ENCODE measurements at regions not wholly inside any gene's neighbourhood (a gene's known extent, or its start where the extent isn't known, plus 50 kb on each side); places are given as distances from the start of the nearest gene placed in this dataset.

DNA sequence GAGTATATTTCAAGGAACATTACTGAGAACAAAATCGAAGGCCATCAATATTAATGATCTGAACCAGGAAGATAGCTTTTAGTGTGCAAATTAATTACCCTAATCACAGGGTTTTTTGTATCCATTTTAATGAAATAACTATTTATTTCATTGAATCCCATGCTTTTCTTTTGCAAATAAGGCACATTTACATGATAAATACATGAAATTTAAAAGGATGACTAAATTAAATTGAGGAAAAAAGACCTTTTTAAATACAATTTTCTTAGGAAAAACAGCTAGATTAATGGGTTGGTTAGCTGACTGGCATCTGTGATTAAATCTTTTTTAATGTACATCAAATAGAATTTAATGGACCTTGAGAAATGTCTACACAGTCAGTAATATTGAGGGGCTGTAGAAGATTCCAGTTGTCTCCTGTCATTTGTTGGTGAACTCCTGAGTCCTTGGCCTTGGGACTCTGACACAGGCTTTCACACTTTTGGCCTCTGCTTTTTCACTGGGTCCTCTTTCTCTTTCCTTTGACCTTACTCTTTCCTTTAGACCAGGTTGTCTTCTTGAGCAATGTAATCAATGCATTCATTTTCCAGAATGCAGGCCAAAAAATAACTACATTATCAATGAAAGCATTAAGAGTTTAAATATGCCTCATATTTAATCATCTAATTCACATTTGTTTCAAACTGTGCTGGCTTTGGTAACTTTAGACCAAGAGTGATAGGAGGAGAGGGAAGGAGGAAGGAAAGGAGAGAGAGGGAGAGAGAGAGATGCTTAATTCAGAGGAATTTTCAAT is 511.5 kb downstream of the ZNF608 start:
- no peak overlapping the region for H3K27ac ChIP-seq (ENCODE audit: insufficient read depth, low read depth, low read length, poor library complexity, severe bottlenecking)
- H3K4me3 ChIP-seq (ENCODE audit: insufficient read depth, low read depth, low read length) = no peak overlapping the region
- peaks cover 8% of the 10 kb centered on the region for H3K4me1 ChIP-seq (ENCODE audit: control insufficient read depth, insufficient read depth, low read length)

DNA sequence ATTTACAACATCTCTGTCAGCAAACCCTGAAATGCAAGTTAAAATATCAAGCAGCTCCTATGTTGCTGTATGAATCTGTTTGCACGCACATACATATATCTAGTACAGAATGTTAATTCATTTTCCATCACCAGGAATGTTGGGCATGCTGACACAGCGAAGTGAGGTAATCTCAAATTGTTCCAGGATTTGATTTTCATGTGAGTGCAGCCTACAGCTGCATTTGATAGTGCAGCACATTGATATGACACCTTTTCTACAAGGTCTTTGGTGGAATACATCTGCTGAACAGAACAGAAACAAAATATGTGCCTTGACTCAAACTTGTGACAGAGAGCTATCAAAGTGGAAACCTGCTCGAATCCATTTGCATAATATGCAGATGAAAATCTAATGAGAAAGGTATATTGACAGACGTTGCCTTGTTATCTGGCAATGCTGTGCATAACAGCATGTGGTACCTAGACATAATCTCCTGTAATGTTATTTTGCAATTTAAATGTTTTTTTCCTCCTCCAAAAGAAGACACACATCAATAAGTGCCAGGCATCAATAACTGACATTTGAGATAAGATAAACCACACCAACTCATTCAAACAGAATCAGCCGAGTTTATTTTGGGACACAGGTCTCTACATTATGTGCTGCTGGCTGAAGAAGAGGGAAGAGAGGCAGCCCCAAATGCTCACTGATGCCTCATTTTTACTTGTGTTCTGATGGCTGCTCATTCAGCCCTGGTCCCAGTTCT is 512.2 kb downstream of the ZNF608 start:
- Histone ChIP-seq H3K36me3 (ENCODE audit: control insufficient read depth, insufficient read depth, low read length) (no peaks in the 10 kb centered on the region), H3K4me3 (ENCODE audit: insufficient read depth, low read depth, low read length) (no peak overlapping the region), H3K4me1 (ENCODE audit: control insufficient read depth, insufficient read depth, low read length) (peaks cover 8% of the 10 kb centered on the region), H3K27me3 (ENCODE audit: control insufficient read depth, insufficient read depth, low read length, poor library complexity, severe bottlenecking) (no peaks in the 10 kb centered on the region), H3K9me3 (ENCODE audit: control insufficient read depth, low read length) (no peaks in the 10 kb centered on the region), H3K27ac (ENCODE audit: insufficient read depth, low read depth, low read length, poor library complexity, severe bottlenecking) (no peak overlapping the region)
- 51 to 60% methylated on average over 5 of the region's 5 CpGs for WGBS, 2 experiments

More for the DNA sequence above, 511.5 kb downstream of the ZNF608 start:
- Histone ChIP-seq H3K27me3 (ENCODE audit: control insufficient read depth, insufficient read depth, low read length, poor library complexity, severe bottlenecking) (no peaks in the 10 kb centered on the region), H3K9me3 (ENCODE audit: control insufficient read depth, low read length) (no peaks in the 10 kb centered on the region), H3K36me3 (ENCODE audit: control insufficient read depth, insufficient read depth, low read length) (no peaks in the 10 kb centered on the region)
- 45% methylated on average over 1 of the region's 1 CpG; no CpG with 5 or more reads in 1 of the 2 experiments for WGBS, 2 experiments

DNA sequence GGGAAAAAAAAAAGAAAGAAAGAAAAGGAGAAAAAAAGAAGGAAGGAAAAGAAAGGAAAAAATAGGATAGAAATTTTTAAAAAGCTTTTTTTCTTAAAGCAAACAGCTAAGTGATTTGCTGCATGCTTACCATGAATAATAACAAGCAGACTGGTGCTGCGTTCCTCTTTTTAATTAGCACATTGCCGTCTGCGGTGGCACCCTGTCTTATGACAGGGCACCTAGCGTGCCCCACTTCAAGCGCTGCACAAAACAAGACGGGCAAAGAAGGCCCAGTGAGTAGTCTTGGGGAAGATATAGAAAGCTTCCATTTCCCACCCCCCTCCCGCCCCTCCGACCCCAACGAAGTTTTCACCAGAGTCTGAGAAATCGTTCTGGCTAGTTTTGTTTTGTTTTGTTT is 513.9 kb downstream of the ZNF608 start:
- peaks cover 8% of the 10 kb centered on the region for H3K4me1 ChIP-seq (ENCODE audit: control insufficient read depth, insufficient read depth, low read length)
- H3K4me3 ChIP-seq (ENCODE audit: insufficient read depth, low read depth, low read length) = no peak overlapping the region
- no peak overlapping the region for H3K27ac ChIP-seq (ENCODE audit: insufficient read depth, low read depth, low read length, poor library complexity, severe bottlenecking)
- H3K9me3 ChIP-seq (ENCODE audit: control insufficient read depth, low read length) = no peaks in the 10 kb centered on the region
- no peaks in the 10 kb centered on the region for H3K36me3 ChIP-seq (ENCODE audit: control insufficient read depth, insufficient read depth, low read length)
- WGBS, 2 experiments = 88 to 93% methylated on average over 7 to 9 of the region's 10 CpGs
- no peaks in the 10 kb centered on the region for H3K27me3 ChIP-seq (ENCODE audit: control insufficient read depth, insufficient read depth, low read length, poor library complexity, severe bottlenecking)

DNA sequence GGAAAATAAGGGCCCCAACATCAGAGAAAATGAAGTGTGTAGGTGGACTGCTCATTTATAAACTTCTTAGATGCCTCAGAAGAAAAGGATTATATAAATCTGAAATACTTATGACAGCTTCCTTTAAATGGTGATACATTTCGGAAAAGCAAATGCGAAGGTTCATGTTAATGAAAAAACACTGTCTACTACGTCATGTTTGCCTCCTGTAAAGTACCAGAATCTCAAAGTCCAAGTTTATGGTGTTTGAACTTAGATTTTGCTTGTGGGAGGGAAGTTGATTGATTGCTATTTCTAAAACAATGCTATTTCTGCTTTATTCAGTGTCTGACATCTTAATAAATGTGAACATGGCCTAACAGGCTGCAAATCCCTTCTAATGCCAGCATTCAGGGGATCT is 514.6 kb downstream of the ZNF608 start:
- H3K27me3 ChIP-seq (ENCODE audit: control insufficient read depth, insufficient read depth, low read length, poor library complexity, severe bottlenecking) = no peaks in the 10 kb centered on the region
- 94 to 97% methylated on average over 3 of the region's 3 CpGs for WGBS, 2 experiments
- H3K4me1 ChIP-seq (ENCODE audit: control insufficient read depth, insufficient read depth, low read length) = peaks cover 8% of the 10 kb centered on the region
- H3K4me3 ChIP-seq (ENCODE audit: insufficient read depth, low read depth, low read length) = no peak overlapping the region
- H3K9me3 ChIP-seq (ENCODE audit: control insufficient read depth, low read length) = no peaks in the 10 kb centered on the region
- H3K36me3 ChIP-seq (ENCODE audit: control insufficient read depth, insufficient read depth, low read length) = no peaks in the 10 kb centered on the region
- no peak overlapping the region for H3K27ac ChIP-seq (ENCODE audit: insufficient read depth, low read depth, low read length, poor library complexity, severe bottlenecking)

DNA sequence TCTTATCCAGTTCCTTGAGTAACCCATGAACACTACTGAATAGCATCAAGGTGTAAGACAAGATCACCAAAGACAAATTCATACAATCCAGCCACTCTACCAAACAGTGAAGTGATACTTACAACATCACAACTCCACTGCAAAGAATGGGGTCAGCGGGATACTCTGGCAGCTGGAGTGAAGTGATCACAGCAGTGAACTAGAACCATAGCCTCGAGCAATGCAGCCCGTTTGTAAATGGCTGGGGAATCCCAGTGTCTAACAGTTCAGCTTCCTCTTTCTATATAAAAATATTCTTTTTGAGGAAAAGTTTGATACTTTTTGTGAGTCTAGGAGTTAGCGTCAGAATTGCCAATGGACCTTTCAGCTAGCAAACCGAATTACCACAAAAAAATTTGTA is 515.2 kb downstream of the ZNF608 start:
- Histone ChIP-seq H3K4me1 (ENCODE audit: control insufficient read depth, insufficient read depth, low read length) (peaks cover 6% of the 10 kb centered on the region), H3K27me3 (ENCODE audit: control insufficient read depth, insufficient read depth, low read length, poor library complexity, severe bottlenecking) (no peaks in the 10 kb centered on the region), H3K4me3 (ENCODE audit: insufficient read depth, low read depth, low read length) (no peak overlapping the region), H3K36me3 (ENCODE audit: control insufficient read depth, insufficient read depth, low read length) (no peaks in the 10 kb centered on the region), H3K9me3 (ENCODE audit: control insufficient read depth, low read length) (no peaks in the 10 kb centered on the region), H3K27ac (ENCODE audit: insufficient read depth, low read depth, low read length, poor library complexity, severe bottlenecking) (no peak overlapping the region)
- WGBS, 2 experiments = 83 to 90% methylated on average over 3 to 5 of the region's 5 CpGs

DNA sequence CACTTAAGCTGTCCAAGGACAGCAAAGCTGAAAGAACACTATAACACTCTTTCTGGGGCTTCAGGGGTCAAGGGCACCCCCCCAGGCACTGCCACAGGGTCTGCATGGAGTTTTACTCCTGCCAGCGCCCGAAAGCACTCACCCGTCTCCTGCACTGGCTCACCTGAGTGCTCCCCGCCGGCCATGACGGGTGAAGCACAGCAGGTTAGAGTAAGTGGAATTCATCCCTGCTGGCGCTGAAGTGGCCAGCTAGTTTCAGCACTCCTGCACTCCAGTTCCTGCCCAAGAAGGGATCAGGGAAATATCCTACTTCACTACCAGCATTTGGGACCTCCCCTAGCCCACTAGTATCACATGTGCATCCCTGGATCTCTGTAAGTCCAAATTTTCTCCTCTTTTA is 516.0 kb downstream of the ZNF608 start:
- 87 to 95% methylated on average over 7 of the region's 7 CpGs for WGBS, 2 experiments
- H3K27ac ChIP-seq (ENCODE audit: insufficient read depth, low read depth, low read length, poor library complexity, severe bottlenecking) = no peak overlapping the region
- no peaks in the 10 kb centered on the region for H3K4me1 ChIP-seq (ENCODE audit: control insufficient read depth, insufficient read depth, low read length)
- H3K4me3 ChIP-seq (ENCODE audit: insufficient read depth, low read depth, low read length) = no peak overlapping the region
- H3K27me3 ChIP-seq (ENCODE audit: control insufficient read depth, insufficient read depth, low read length, poor library complexity, severe bottlenecking) = no peaks in the 10 kb centered on the region
- no peaks in the 10 kb centered on the region for H3K36me3 ChIP-seq (ENCODE audit: control insufficient read depth, insufficient read depth, low read length)
- no peaks in the 10 kb centered on the region for H3K9me3 ChIP-seq (ENCODE audit: control insufficient read depth, low read length)

DNA sequence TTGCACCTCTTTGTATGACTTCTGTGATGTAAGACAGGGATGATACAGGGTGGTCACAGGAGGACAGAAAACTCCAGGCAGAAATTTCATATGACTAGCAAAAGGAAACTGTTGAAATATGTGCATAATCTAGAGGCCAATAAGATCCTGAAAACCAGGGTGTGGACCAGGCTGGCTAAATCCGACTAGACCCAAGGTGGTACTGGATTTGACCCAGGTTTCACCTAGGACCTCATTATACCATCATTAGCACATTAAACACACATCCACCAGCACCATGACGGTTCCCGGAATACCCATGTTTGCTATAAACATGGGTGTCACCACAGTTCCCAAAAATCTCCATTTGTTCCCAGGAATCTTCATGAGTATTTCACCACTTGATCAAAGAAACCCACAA is 517.1 kb downstream of the ZNF608 start:
- H3K4me3 ChIP-seq (ENCODE audit: insufficient read depth, low read depth, low read length) = no peak overlapping the region
- H3K9me3 ChIP-seq (ENCODE audit: control insufficient read depth, low read length) = no peaks in the 10 kb centered on the region
- 95 to 96% methylated on average over 3 of the region's 3 CpGs for WGBS, 2 experiments

DNA sequence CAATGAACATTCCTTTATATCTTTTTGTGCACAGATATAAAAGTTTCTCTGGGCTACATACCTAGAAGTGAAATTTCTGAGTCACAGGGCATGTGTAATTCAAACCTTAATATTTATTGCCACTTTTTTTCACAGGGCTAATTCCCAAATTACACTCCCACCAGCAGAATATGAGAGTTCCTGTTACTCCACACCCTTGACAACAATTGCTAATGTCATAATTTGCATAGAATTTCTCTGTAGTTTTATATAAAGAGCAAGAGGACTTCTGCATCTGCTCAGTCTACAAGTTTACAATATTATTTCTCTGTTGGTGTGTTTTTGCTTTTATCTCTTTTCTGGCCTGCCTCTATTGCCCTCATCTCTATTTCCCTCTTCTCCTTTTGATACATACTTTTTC is 518.5 kb downstream of the ZNF608 start:
- H3K27ac ChIP-seq (ENCODE audit: insufficient read depth, low read depth, low read length, poor library complexity, severe bottlenecking) = no peak overlapping the region
- no peak overlapping the region for H3K4me3 ChIP-seq (ENCODE audit: insufficient read depth, low read depth, low read length)
- no peaks in the 10 kb centered on the region for H3K36me3 ChIP-seq (ENCODE audit: control insufficient read depth, insufficient read depth, low read length)
- H3K27me3 ChIP-seq (ENCODE audit: control insufficient read depth, insufficient read depth, low read length, poor library complexity, severe bottlenecking) = no peaks in the 10 kb centered on the region
- no peaks in the 10 kb centered on the region for H3K9me3 ChIP-seq (ENCODE audit: control insufficient read depth, low read length)
- no peaks in the 10 kb centered on the region for H3K4me1 ChIP-seq (ENCODE audit: control insufficient read depth, insufficient read depth, low read length)

More for the DNA sequence above, 517.1 kb downstream of the ZNF608 start:
- H3K4me1 ChIP-seq (ENCODE audit: control insufficient read depth, insufficient read depth, low read length) = no peaks in the 10 kb centered on the region
- H3K36me3 ChIP-seq (ENCODE audit: control insufficient read depth, insufficient read depth, low read length) = no peaks in the 10 kb centered on the region
- no peaks in the 10 kb centered on the region for H3K27me3 ChIP-seq (ENCODE audit: control insufficient read depth, insufficient read depth, low read length, poor library complexity, severe bottlenecking)
- H3K27ac ChIP-seq (ENCODE audit: insufficient read depth, low read depth, low read length, poor library complexity, severe bottlenecking) = no peak overlapping the region

DNA sequence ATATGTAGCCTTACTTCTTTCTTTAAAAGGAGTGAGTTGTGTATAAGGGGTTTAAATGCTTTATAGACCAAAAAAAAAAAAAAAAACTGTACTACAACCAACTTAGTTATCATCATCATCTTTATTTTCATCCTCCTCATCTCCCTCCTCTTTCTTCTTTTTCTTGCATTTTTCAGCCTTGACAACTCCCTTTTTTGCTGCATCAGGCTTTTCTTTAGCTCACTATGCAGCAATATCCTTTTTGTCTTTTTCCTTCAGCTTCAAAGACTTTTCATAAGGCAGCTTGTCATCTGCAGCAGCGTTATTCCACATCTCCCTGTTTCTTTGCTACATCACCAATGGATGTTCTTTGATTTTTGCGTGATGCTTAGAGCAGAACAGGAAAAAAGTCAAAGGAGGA is 526.0 kb downstream of the ZNF608 start:
- Histone ChIP-seq H3K27me3 (ENCODE audit: control insufficient read depth, insufficient read depth, low read length, poor library complexity, severe bottlenecking) (no peaks in the 10 kb centered on the region), H3K9me3 (ENCODE audit: control insufficient read depth, low read length) (no peaks in the 10 kb centered on the region), H3K36me3 (ENCODE audit: control insufficient read depth, insufficient read depth, low read length) (no peaks in the 10 kb centered on the region), H3K27ac (ENCODE audit: insufficient read depth, low read depth, low read length, poor library complexity, severe bottlenecking) (no peak overlapping the region), H3K4me3 (ENCODE audit: insufficient read depth, low read depth, low read length) (no peak overlapping the region), H3K4me1 (ENCODE audit: control insufficient read depth, insufficient read depth, low read length) (no peaks in the 10 kb centered on the region)
- WGBS, 2 experiments = 93 to 100% methylated on average over 2 of the region's 2 CpGs

DNA sequence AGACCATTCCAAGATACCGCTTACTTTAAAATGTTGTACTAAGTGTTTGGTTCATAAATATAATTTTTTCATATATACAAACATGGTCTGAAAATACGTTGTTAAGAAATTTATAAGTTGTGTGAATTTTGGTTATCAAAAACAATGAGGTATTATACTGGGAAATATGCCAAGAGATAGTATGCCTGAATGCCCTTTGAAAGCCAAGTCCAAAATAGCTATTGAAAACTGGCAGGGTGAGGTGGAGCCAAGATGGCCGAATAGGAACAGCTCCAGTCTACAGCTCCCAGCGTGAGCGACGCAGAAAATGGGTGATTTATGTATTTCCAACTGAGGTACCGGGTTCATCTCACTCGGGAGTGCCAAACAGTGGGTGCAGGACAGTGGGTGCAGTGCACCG is 533.5 kb downstream of the ZNF608 start:
- no peak overlapping the region for H3K27ac ChIP-seq (ENCODE audit: insufficient read depth, low read depth, low read length, poor library complexity, severe bottlenecking)
- WGBS, 2 experiments = 95 to 96% methylated on average over 8 of the region's 9 CpGs
- no peaks in the 10 kb centered on the region for H3K4me1 ChIP-seq (ENCODE audit: control insufficient read depth, insufficient read depth, low read length)
- no peaks in the 10 kb centered on the region for H3K27me3 ChIP-seq (ENCODE audit: control insufficient read depth, insufficient read depth, low read length, poor library complexity, severe bottlenecking)
- H3K4me3 ChIP-seq (ENCODE audit: insufficient read depth, low read depth, low read length) = no peak overlapping the region
- peaks cover 2% of the 10 kb centered on the region for H3K9me3 ChIP-seq (ENCODE audit: control insufficient read depth, low read length)
- H3K36me3 ChIP-seq (ENCODE audit: control insufficient read depth, insufficient read depth, low read length) = no peaks in the 10 kb centered on the region

Data from ectodermal cell (in vitro differentiated cells).